KBM-7 (cell line): ENCODE measurements at regions not wholly inside any gene's neighbourhood (a gene's known extent, or its start where the extent isn't known, plus 50 kb on each side); places are given as distances from the start of the nearest gene placed in this dataset.
"Not testable (repeated sequence)": the region's sequence is repeated elsewhere in the genome, so short reads cannot be mapped to it uniquely, and the experiment has no call there.

ENCODE experiments used
- DNase-seq: peaks from one replicate; pipeline ENCODE4 v3.0.0-alpha.2; 2015
- in situ Hi-C: fragments of 300-500 bp; cut with MboI; formaldehyde crosslinking; loops from 2 replicates; pipeline ENCODE4 v1.14.3; 2020; ENCODE audit warnings: low sequenced_read_pairs, low pct_unique_long_range_greater_than_20kb, mixed read lengths

- in situ Hi-C loops, result no loop called here
Measured at GRCh38 chr20:23148731-23149570, 62.8 kb upstream of the CD93 start.

GRCh38 chr20:23147964-23148730, 62.0 kb upstream of the CD93 start:
- DNase-seq, result peak; percentile 44
- in situ Hi-C loops, result no loop called here

More at GRCh38 chr20:23148731-23149570, 62.8 kb upstream of the CD93 start:
- no peak for DNase-seq

GRCh38 chr20:23147647-23147963, 61.5 kb upstream of the CD93 start:
- no peak for DNase-seq

GRCh38 chr20:23146857-23147637, 60.9 kb upstream of the CD93 start:
- in situ Hi-C loops, result no loop called here
- no peak for DNase-seq

More at GRCh38 chr20:23147647-23147963, 61.5 kb upstream of the CD93 start:
- in situ Hi-C loops, result no loop called here

GRCh38 chr20:23146181-23146580, 60.1 kb upstream of the CD93 start:
- DNase-seq, result no peak
- in situ Hi-C loops, result no loop called here

- in situ Hi-C loops, result no loop called here
Measured at GRCh38 chr20:23145281-23145700, 59.2 kb upstream of the CD93 start.

GRCh38 chr20:23144856-23145255, 58.7 kb upstream of the CD93 start:
- DNase-seq, result no peak
- in situ Hi-C loops, result no loop called here

More at GRCh38 chr20:23145281-23145700, 59.2 kb upstream of the CD93 start:
- no peak for DNase-seq

GRCh38 chr20:23143986-23144690, 58.0 kb upstream of the CD93 start:
- in situ Hi-C loops, result no loop called here
- no peak for DNase-seq

- DNase-seq, result peak; percentile 56
- in situ Hi-C loops, result no loop called here
Measured at GRCh38 chr20:23143098-23143497, 57.0 kb upstream of the CD93 start.

- in situ Hi-C loops, result no loop called here
- DNase-seq, result no peak
Measured at GRCh38 chr20:23142162-23143050, 56.3 kb upstream of the CD93 start.

GRCh38 chr20:23141450-23142161, 55.5 kb upstream of the CD93 start:
- no peak for DNase-seq
- in situ Hi-C loops, result no loop called here

- no peak for DNase-seq
- in situ Hi-C loops, result no loop called here
Measured at GRCh38 chr20:23140991-23141390, 54.9 kb upstream of the CD93 start.

- in situ Hi-C loops, DNase-seq: not testable (repeated sequence)
Measured at GRCh38 chr20:23139984-23140383, 53.9 kb upstream of the CD93 start.

- DNase-seq, result no peak
- in situ Hi-C loops, result no loop called here
Measured at GRCh38 chr20:23139524-23139923, 53.4 kb upstream of the CD93 start.

- no peak for DNase-seq
- in situ Hi-C loops, result no loop called here
Measured at GRCh38 chr20:23138682-23139081, 52.6 kb upstream of the CD93 start.

- in situ Hi-C loops, result no loop called here
- DNase-seq, result no peak
Measured at GRCh38 chr20:23138226-23138625, 52.1 kb upstream of the CD93 start.

GRCh38 chr20:23136893-23137745, 51.0 kb upstream of the CD93 start:
- no peak for DNase-seq
- in situ Hi-C loops, result no loop called here
